Pons (tissue), 1 donor: ENCODE measurements at regions not wholly inside any gene's neighbourhood (a gene's known extent, or its start where the extent isn't known, plus 50 kb on each side); places are given as distances from the start of the nearest gene placed in this dataset.

Source experiments
- DNase-seq: peaks from one replicate; pipeline ENCODE4 v3.0.0-alpha.2; 2016; ENCODE audit warnings: low spot score

- no peak for DNase-seq
Observed at GRCh38 chr7:109915670-109916069, 1175.3 kb upstream of the LRRN3 start.

GRCh38 chr7:109926738-109927137 lies 1164.2 kb upstream of the LRRN3 start:
- DNase-seq = no peak

- no peak for DNase-seq
Observed at GRCh38 chr7:109930049-109930448, 1160.9 kb upstream of the LRRN3 start.

GRCh38 chr7:109939207-109939606 lies 1151.7 kb upstream of the LRRN3 start:
- DNase-seq = no peak

GRCh38 chr7:109945820-109946518 lies 1145.0 kb upstream of the LRRN3 start:
- no peak for DNase-seq

GRCh38 chr7:109950256-109950655 lies 1140.7 kb upstream of the LRRN3 start:
- no peak for DNase-seq

GRCh38 chr7:109950821-109951564 lies 1139.9 kb upstream of the LRRN3 start:
- DNase-seq = no peak

GRCh38 chr7:109951565-109951928 lies 1139.4 kb upstream of the LRRN3 start:
- DNase-seq = no peak

- no peak for DNase-seq
Observed at GRCh38 chr7:109955986-109956385, 1134.9 kb upstream of the LRRN3 start.

GRCh38 chr7:109956916-109957315 lies 1134.0 kb upstream of the LRRN3 start:
- no peak for DNase-seq

- DNase-seq = no peak
Observed at GRCh38 chr7:109963741-109964140, 1127.2 kb upstream of the LRRN3 start.

- no peak for DNase-seq
Observed at GRCh38 chr7:109964780-109965179, 1126.1 kb upstream of the LRRN3 start.

GRCh38 chr7:109967406-109967805 lies 1123.5 kb upstream of the LRRN3 start:
- no peak for DNase-seq

GRCh38 chr7:109983618-109984017 lies 1107.3 kb upstream of the LRRN3 start:
- no peak for DNase-seq

- no peak for DNase-seq
Observed at GRCh38 chr7:109984729-109985128, 1106.2 kb upstream of the LRRN3 start.

- DNase-seq = no peak
Observed at GRCh38 chr7:109986701-109987100, 1104.2 kb upstream of the LRRN3 start.

GRCh38 chr7:109996411-109996810 lies 1094.5 kb upstream of the LRRN3 start:
- no peak for DNase-seq

GRCh38 chr7:109996927-109997326 lies 1094.0 kb upstream of the LRRN3 start:
- DNase-seq = no peak

GRCh38 chr7:109997837-109998236 lies 1093.1 kb upstream of the LRRN3 start:
- DNase-seq = no peak

- no peak for DNase-seq
Observed at GRCh38 chr7:110001254-110001938, 1089.5 kb upstream of the LRRN3 start.

- no peak for DNase-seq
Observed at GRCh38 chr7:110003827-110004226, 1087.1 kb upstream of the LRRN3 start.

- DNase-seq = no peak
Observed at GRCh38 chr7:110007320-110008063, 1083.4 kb upstream of the LRRN3 start.
